ENCODE measurements at regions not wholly inside any gene's neighbourhood (a gene's known extent, or its start where the extent isn't known, plus 50 kb on each side); places are given as distances from the start of the nearest gene placed in this dataset.
"Not testable (repeated sequence)": the region's sequence is repeated elsewhere in the genome, so short reads cannot be mapped to it uniquely, and the experiment has no call there.

- POLR2A ChIA-PET = interaction anchor here (0.6 kb wide), 1 partner anchor 971 kb away, joined by 4 read pairs; no protein-coding TSS in a partner anchor
- H3K4me1 Mint-ChIP-seq (ENCODE audit: insufficient read depth, unreplicated experiment); H3K27me3 Mint-ChIP-seq (ENCODE audit: insufficient read depth, unreplicated experiment); intact Hi-C loops (cut with micrococcal nuclease); H3K27ac Mint-ChIP-seq (ENCODE audit: low read depth, unreplicated experiment); DNase-seq (ENCODE audit: unreplicated experiment); CTCF ChIA-PET; H3K4me3 Mint-ChIP-seq (ENCODE audit: unreplicated experiment); BruUV-seq (replicated peaks); H3K9me3 Mint-ChIP-seq (ENCODE audit: unreplicated experiment): not testable (repeated sequence)
- peaks cover 26% of the 10 kb centered on the region for H3K36me3 Mint-ChIP-seq (ENCODE audit: insufficient read depth, unreplicated experiment)
Measured at GRCh38 chr7:128561116-128561722, 84.7 kb downstream of the METTL2B start.

GRCh38 chr7:128562795-128563194 lies 86.2 kb downstream of the METTL2B start:
- H3K9me3 Mint-ChIP-seq (ENCODE audit: unreplicated experiment); POLR2A ChIA-PET; DNase-seq (ENCODE audit: unreplicated experiment); H3K4me1 Mint-ChIP-seq (ENCODE audit: insufficient read depth, unreplicated experiment); H3K27ac Mint-ChIP-seq (ENCODE audit: low read depth, unreplicated experiment); intact Hi-C loops (cut with micrococcal nuclease); H3K4me3 Mint-ChIP-seq (ENCODE audit: unreplicated experiment); H3K27me3 Mint-ChIP-seq (ENCODE audit: insufficient read depth, unreplicated experiment); BruUV-seq (replicated peaks): not testable (repeated sequence)
- H3K36me3 Mint-ChIP-seq (ENCODE audit: insufficient read depth, unreplicated experiment) = peaks cover 26% of the 10 kb centered on the region
- CTCF ChIA-PET = interaction anchor here (0.6 kb wide), 1 partner anchor 93 kb away, joined by 4 read pairs; no protein-coding TSS in a partner anchor

- H3K27ac Mint-ChIP-seq (ENCODE audit: low read depth, unreplicated experiment); H3K4me1 Mint-ChIP-seq (ENCODE audit: insufficient read depth, unreplicated experiment); H3K27me3 Mint-ChIP-seq (ENCODE audit: insufficient read depth, unreplicated experiment); POLR2A ChIA-PET; H3K4me3 Mint-ChIP-seq (ENCODE audit: unreplicated experiment); intact Hi-C loops (cut with micrococcal nuclease); CTCF ChIA-PET; H3K9me3 Mint-ChIP-seq (ENCODE audit: unreplicated experiment); BruUV-seq (replicated peaks); DNase-seq (ENCODE audit: unreplicated experiment): not testable (repeated sequence)
- H3K36me3 Mint-ChIP-seq (ENCODE audit: insufficient read depth, unreplicated experiment) = peaks cover 29% of the 10 kb centered on the region
Measured at GRCh38 chr7:128564123-128564700, 87.7 kb downstream of the METTL2B start.

- H3K27ac Mint-ChIP-seq (ENCODE audit: low read depth, unreplicated experiment); H3K27me3 Mint-ChIP-seq (ENCODE audit: insufficient read depth, unreplicated experiment); CTCF ChIA-PET; H3K4me1 Mint-ChIP-seq (ENCODE audit: insufficient read depth, unreplicated experiment); BruUV-seq (replicated peaks); H3K9me3 Mint-ChIP-seq (ENCODE audit: unreplicated experiment); intact Hi-C loops (cut with micrococcal nuclease); H3K4me3 Mint-ChIP-seq (ENCODE audit: unreplicated experiment); DNase-seq (ENCODE audit: unreplicated experiment); POLR2A ChIA-PET: not testable (repeated sequence)
- peaks cover 27% of the 10 kb centered on the region for H3K36me3 Mint-ChIP-seq (ENCODE audit: insufficient read depth, unreplicated experiment)
Measured at GRCh38 chr7:128564932-128565864, 88.7 kb downstream of the METTL2B start.

DNA sequence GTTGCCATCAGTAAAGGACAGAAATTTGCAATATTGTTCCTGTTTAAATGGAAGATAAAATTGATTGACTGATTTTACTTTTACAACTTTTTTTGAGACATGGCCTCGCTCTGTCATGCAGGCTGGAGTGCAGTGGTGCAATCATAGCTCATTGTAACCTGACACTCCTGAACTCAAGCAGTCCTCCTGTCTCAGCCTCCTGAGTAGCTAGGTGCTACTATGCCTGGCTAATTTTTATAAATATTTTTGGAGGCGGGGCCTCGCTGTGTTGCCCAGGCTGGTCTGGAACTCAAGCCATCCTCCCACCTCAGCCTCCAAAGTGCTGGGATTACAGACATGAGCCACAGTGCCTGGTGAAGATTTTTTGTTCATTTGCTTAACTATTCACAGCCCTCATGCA lies 96.8 kb upstream of the GARIN1A start:
- POLR2A ChIA-PET; BruUV-seq (replicated peaks); H3K4me1 Mint-ChIP-seq (ENCODE audit: insufficient read depth, unreplicated experiment); H3K4me3 Mint-ChIP-seq (ENCODE audit: unreplicated experiment); H3K27ac Mint-ChIP-seq (ENCODE audit: low read depth, unreplicated experiment); intact Hi-C loops (cut with micrococcal nuclease); H3K9me3 Mint-ChIP-seq (ENCODE audit: unreplicated experiment); CTCF ChIA-PET; H3K27me3 Mint-ChIP-seq (ENCODE audit: insufficient read depth, unreplicated experiment): not testable (repeated sequence)
- peak; percentile 1 for DNase-seq (ENCODE audit: unreplicated experiment)
- H3K36me3 Mint-ChIP-seq (ENCODE audit: insufficient read depth, unreplicated experiment) = peaks cover 53% of the 10 kb centered on the region

DNA sequence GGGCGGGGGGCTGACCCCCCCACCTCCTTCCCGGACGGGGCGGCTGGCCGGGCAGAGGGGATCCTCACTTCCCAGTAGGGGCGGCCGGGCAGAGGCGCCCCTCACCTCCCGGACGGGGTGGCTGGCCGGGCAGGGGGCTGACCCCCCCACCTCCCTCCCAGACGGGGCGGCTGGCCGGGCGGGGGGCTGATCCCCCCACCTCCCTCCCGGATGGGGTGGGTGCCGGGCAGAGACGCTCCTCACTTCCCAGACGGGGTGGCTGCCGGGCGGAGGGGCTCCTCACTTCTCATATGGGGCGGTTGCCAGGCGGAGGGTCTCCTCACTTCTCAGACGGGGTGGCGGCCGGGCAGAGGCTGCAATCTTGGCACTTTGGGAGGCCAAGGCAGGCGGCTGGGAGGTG lies 95.1 kb upstream of the GARIN1A start:
- H3K27ac Mint-ChIP-seq (ENCODE audit: low read depth, unreplicated experiment); CTCF ChIA-PET; BruUV-seq (replicated peaks); H3K27me3 Mint-ChIP-seq (ENCODE audit: insufficient read depth, unreplicated experiment); POLR2A ChIA-PET; H3K4me3 Mint-ChIP-seq (ENCODE audit: unreplicated experiment); intact Hi-C loops (cut with micrococcal nuclease); DNase-seq (ENCODE audit: unreplicated experiment); H3K9me3 Mint-ChIP-seq (ENCODE audit: unreplicated experiment); H3K4me1 Mint-ChIP-seq (ENCODE audit: insufficient read depth, unreplicated experiment): not testable (repeated sequence)
- H3K36me3 Mint-ChIP-seq (ENCODE audit: insufficient read depth, unreplicated experiment) = peaks cover 46% of the 10 kb centered on the region

GRCh38 chr7:128579843-128580242 lies 92.2 kb upstream of the GARIN1A start:
- DNase-seq (ENCODE audit: unreplicated experiment); POLR2A ChIA-PET; intact Hi-C loops (cut with micrococcal nuclease); BruUV-seq (replicated peaks); H3K27me3 Mint-ChIP-seq (ENCODE audit: insufficient read depth, unreplicated experiment); CTCF ChIA-PET; H3K27ac Mint-ChIP-seq (ENCODE audit: low read depth, unreplicated experiment); H3K4me3 Mint-ChIP-seq (ENCODE audit: unreplicated experiment); H3K4me1 Mint-ChIP-seq (ENCODE audit: insufficient read depth, unreplicated experiment); H3K9me3 Mint-ChIP-seq (ENCODE audit: unreplicated experiment): not testable (repeated sequence)
- H3K36me3 Mint-ChIP-seq (ENCODE audit: insufficient read depth, unreplicated experiment) = peaks cover 39% of the 10 kb centered on the region

- CTCF ChIA-PET; H3K4me3 Mint-ChIP-seq (ENCODE audit: unreplicated experiment); H3K9me3 Mint-ChIP-seq (ENCODE audit: unreplicated experiment); POLR2A ChIA-PET; H3K4me1 Mint-ChIP-seq (ENCODE audit: insufficient read depth, unreplicated experiment); H3K27me3 Mint-ChIP-seq (ENCODE audit: insufficient read depth, unreplicated experiment); H3K27ac Mint-ChIP-seq (ENCODE audit: low read depth, unreplicated experiment); intact Hi-C loops (cut with micrococcal nuclease); BruUV-seq (replicated peaks): not testable (repeated sequence)
- peaks cover 42% of the 10 kb centered on the region for H3K36me3 Mint-ChIP-seq (ENCODE audit: insufficient read depth, unreplicated experiment)
- peak; percentile 75 for DNase-seq (ENCODE audit: unreplicated experiment)
Measured at GRCh38 chr7:128581100-128581499, 91.0 kb upstream of the GARIN1A start.

GRCh38 chr7:128581825-128582561 lies 90.1 kb upstream of the GARIN1A start:
- H3K4me3 Mint-ChIP-seq (ENCODE audit: unreplicated experiment); DNase-seq (ENCODE audit: unreplicated experiment); intact Hi-C loops (cut with micrococcal nuclease); POLR2A ChIA-PET; CTCF ChIA-PET; BruUV-seq (replicated peaks); H3K9me3 Mint-ChIP-seq (ENCODE audit: unreplicated experiment); H3K4me1 Mint-ChIP-seq (ENCODE audit: insufficient read depth, unreplicated experiment); H3K27me3 Mint-ChIP-seq (ENCODE audit: insufficient read depth, unreplicated experiment): not testable (repeated sequence)
- Mint-ChIP-seq H3K36me3 (ENCODE audit: insufficient read depth, unreplicated experiment) (peaks cover 51% of the 10 kb centered on the region), H3K27ac (ENCODE audit: low read depth, unreplicated experiment) (peak overlapping the region; percentile 60)

All from MCF 10A (cell line).